GM23338 (cell line): ENCODE measurements at regions not wholly inside any gene's neighbourhood (a gene's known extent, or its start where the extent isn't known, plus 50 kb on each side); places are given as distances from the start of the nearest gene placed in this dataset.

Experiments used
- NANOG ChIP-seq: IDR thresholded peaks from 2 replicates; pipeline ENCODE4 v1.6.1; 2016; ENCODE audit warnings: antibody characterized with exemption, borderline replicate concordance
- POLR2AphosphoS5 ChIP-seq: IDR thresholded peaks from 2 replicates; pipeline ENCODE4 v1.6.1; 2016; ENCODE audit warnings: antibody characterized with exemption, low read depth
- REST ChIP-seq: IDR thresholded peaks from one replicate; pipeline ENCODE4 v1.6.1; 2018; ENCODE audit warnings: antibody characterized with exemption; ENCODE audit not compliant: unreplicated experiment
- STAT1 ChIP-seq: IDR thresholded peaks from one replicate; pipeline ENCODE4 v1.6.1; 2016; ENCODE audit warnings: antibody characterized with exemption; ENCODE audit not compliant: unreplicated experiment
- TF ChIP-seq, protein P1 (sequence below): fragments of 250-450 bp; sonication (Bioruptor Pico); IDR thresholded peaks from 2 replicates; pipeline ENCODE4 v1.5.0; 2020; ENCODE audit warnings: mild to moderate bottlenecking, moderate library complexity
- TF ChIP-seq, protein P2 (sequence below): IDR thresholded peaks from 2 replicates; pipeline ENCODE4 v1.6.1; 2016; ENCODE audit warnings: antibody characterized with exemption

DNA sequence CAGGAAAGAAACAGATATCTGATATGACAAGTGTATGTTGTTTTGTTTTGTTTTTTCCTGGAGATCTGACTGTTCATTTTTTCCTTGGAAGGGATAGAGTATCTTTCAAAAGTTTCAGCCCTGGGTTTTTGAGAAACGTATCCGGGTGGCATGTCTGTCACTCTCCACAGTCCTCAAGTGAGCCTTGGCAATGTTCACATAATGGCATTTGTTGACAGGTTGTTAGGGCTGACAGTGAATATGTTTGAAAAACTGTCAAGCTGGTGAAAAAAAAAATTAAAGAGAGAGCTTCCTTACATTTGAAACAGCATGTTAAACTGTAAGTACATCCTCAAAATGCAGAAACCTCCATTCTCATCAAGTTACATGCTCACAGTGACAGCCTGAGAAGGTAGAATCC, 113.0 kb upstream of the DYNLRB2 start (continued):
- TF ChIP-seq, protein P1, sequence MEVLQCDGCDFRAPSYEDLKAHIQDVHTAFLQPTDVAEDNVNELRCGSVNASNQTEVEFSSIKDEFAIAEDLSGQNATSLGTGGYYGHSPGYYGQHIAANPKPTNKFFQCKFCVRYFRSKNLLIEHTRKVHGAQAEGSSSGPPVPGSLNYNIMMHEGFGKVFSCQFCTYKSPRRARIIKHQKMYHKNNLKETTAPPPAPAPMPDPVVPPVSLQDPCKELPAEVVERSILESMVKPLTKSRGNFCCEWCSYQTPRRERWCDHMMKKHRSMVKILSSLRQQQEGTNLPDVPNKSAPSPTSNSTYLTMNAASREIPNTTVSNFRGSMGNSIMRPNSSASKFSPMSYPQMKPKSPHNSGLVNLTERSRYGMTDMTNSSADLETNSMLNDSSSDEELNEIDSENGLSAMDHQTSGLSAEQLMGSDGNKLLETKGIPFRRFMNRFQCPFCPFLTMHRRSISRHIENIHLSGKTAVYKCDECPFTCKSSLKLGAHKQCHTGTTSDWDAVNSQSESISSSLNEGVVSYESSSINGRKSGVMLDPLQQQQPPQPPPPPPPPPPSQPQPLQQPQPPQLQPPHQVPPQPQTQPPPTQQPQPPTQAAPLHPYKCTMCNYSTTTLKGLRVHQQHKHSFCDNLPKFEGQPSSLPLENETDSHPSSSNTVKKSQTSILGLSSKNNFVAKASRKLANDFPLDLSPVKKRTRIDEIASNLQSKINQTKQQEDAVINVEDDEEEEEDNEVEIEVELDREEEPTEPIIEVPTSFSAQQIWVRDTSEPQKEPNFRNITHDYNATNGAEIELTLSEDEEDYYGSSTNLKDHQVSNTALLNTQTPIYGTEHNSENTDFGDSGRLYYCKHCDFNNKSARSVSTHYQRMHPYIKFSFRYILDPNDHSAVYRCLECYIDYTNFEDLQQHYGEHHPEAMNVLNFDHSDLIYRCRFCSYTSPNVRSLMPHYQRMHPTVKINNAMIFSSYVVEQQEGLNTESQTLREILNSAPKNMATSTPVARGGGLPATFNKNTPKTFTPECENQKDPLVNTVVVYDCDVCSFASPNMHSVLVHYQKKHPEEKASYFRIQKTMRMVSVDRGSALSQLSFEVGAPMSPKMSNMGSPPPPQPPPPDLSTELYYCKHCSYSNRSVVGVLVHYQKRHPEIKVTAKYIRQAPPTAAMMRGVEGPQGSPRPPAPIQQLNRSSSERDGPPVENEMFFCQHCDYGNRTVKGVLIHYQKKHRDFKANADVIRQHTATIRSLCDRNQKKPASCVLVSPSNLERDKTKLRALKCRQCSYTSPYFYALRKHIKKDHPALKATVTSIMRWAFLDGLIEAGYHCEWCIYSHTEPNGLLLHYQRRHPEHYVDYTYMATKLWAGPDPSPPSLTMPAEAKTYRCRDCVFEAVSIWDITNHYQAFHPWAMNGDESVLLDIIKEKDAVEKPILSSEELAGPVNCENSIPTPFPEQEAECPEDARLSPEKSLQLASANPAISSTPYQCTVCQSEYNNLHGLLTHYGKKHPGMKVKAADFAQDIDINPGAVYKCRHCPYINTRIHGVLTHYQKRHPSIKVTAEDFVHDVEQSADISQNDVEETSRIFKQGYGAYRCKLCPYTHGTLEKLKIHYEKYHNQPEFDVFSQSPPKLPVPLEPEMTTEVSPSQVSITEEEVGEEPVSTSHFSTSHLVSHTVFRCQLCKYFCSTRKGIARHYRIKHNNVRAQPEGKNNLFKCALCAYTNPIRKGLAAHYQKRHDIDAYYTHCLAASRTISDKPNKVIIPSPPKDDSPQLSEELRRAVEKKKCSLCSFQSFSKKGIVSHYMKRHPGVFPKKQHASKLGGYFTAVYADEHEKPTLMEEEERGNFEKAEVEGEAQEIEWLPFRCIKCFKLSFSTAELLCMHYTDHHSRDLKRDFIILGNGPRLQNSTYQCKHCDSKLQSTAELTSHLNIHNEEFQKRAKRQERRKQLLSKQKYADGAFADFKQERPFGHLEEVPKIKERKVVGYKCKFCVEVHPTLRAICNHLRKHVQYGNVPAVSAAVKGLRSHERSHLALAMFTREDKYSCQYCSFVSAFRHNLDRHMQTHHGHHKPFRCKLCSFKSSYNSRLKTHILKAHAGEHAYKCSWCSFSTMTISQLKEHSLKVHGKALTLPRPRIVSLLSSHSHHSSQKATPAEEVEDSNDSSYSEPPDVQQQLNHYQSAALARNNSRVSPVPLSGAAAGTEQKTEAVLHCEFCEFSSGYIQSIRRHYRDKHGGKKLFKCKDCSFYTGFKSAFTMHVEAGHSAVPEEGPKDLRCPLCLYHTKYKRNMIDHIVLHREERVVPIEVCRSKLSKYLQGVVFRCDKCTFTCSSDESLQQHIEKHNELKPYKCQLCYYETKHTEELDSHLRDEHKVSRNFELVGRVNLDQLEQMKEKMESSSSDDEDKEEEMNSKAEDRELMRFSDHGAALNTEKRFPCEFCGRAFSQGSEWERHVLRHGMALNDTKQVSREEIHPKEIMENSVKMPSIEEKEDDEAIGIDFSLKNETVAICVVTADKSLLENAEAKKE = no peak
- TF ChIP-seq STAT1 (no peak), REST (no peak), NANOG (no peak), POLR2AphosphoS5 (no peak)
- TF ChIP-seq, protein P2, sequence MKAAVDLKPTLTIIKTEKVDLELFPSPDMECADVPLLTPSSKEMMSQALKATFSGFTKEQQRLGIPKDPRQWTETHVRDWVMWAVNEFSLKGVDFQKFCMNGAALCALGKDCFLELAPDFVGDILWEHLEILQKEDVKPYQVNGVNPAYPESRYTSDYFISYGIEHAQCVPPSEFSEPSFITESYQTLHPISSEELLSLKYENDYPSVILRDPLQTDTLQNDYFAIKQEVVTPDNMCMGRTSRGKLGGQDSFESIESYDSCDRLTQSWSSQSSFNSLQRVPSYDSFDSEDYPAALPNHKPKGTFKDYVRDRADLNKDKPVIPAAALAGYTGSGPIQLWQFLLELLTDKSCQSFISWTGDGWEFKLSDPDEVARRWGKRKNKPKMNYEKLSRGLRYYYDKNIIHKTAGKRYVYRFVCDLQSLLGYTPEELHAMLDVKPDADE = no peak
